Stimulated activated CD8-positive, alpha-beta memory T cell treated with anti-CD3 and anti-CD28 coated beads, Interleukin-12 subunit alpha, Interleukin-12 subunit beta, amount 100 ng/mL, for 4 hours (primary cell): ENCODE measurements at regions not wholly inside any gene's neighbourhood (a gene's known extent, or its start where the extent isn't known, plus 50 kb on each side); places are given as distances from the start of the nearest gene placed in this dataset.

Source experiments
- DNase-seq: peaks from one replicate; pipeline ENCODE4 v3.0.0-alpha.2; 2020; ENCODE audit warnings: low read depth

DNA sequence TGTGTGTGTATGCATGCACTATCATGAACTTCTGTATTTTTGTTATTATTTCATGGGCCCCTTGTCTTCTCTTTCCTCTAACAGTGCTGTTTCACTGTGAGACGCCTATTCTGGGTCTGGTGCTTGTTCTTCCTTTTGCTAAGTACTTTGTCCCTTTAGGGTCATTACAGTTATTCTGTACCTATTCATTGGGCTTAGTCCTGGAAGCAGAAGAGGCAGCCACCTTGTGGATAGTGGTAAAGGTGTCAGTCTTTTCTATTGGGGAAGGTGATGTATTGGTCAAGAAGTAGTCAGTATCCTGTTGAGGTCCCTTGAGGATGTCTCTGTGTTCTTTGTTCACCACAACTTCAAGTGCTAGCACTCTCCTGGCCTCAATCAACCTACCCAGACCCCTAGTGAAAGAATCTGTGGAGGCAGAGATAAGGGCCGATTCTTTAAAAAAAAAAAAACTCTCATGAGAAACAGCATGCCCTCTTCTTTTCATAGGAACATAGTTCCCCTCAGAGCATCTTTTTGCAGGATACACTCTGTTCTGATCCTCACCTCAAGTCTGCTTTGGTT is 593.8 kb downstream of the SPRY1 start:
- DNase-seq = no peak

DNA sequence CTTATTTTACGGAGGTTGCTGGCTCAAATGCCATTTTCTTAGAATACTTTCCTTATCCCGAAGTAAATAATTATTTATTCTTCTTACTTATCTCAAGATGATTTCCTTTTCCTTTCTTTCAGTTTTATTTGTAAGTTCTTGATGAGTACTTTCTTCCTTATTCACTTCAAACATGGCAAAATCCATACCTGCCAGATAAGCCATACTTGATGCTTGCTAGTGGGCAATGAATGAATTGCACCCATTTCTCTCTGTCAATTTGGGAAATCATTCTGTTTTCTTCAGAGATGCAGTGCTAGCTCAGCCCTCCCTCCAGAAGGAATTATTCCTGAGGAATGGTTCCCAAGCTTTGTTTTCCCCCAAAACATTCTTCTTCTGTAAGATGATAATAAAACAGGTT is 598.3 kb downstream of the SPRY1 start:
- no peak for DNase-seq

DNA sequence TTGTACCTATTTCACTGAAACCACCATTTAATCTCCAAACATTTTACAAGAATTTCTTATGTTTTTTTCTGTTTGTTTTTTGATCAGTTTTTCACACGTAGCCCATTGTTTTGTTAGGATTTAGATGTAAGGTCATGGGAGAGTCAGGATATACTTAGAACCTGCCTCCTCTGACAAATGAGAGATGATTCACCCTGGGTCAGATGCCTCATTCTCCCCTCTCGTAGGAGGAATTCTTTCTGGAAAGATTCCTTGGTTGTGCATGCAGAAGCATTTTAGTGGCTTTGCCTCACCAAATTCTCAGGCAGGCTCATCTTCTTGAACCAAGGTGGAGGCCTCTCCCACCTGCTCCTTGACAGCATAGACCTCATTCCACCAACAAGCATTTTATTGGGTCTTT is 599.3 kb downstream of the SPRY1 start:
- DNase-seq = no peak

DNA sequence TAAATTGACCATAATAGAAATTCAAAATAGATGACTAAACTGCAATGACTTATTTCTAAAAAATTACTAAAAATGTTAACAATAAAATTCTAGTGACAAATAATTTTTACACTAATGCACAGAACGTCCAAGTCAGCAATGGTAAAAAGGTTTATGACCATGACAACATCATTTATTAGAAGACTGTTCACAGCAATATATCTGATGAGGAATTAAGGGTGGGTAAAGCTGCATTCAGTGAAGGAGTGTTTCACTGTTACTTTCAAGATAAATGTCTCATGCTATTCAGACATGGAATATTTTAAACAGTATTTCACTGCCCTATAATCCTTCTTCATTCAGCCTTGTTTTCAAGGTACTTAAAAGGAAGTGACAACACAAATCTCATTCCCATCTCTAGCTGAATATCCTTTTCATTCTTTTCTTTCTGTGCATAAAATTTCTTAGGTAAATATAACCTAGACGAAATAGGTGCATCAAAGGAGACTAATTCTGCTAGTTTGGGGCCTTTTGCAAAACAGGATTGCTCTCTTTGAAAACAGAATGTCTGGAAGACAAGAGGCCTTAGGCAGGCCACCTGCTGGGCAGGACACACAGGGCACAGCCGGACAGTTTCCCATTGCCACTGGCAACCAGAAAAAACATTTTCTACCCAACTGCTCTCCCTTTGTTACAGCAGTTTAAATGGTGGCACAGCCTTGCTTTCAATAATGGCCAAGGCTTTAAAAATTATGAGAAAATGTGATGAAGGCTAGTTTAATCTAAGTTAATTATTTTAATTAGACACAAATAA is 600.3 kb downstream of the SPRY1 start:
- DNase-seq = no peak

DNA sequence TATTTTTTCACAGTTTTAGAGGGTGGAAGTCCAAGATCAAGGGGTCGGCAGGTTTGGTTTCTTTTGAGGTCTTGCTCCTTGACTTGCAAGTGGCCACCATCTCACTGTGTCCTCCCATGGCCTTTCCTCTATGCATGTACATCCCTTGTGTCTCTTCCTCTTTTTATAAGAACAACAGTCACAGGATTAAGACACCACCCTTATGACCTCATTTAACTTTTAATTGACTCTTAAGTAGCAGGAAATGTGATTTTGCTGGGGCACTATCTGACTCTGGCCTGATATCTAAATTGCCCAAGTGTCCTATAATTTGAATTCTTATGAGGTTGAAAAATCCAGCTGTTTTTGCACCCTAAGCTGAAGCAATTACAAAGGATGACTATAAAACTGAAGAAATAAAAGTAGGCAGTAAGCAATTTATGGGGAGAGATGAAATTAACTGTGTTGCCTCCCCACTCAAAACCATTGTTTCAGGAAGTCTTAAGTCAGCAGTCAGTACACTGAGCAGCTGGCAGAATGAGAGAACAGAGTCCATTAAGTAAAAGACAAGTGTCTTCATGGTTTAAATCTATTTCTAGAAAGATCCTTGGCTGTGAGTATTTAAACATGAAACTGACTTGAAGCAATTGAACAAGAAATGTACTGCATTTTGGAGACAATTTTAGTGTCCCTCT is 601.3 kb downstream of the SPRY1 start:
- DNase-seq = no peak

DNA sequence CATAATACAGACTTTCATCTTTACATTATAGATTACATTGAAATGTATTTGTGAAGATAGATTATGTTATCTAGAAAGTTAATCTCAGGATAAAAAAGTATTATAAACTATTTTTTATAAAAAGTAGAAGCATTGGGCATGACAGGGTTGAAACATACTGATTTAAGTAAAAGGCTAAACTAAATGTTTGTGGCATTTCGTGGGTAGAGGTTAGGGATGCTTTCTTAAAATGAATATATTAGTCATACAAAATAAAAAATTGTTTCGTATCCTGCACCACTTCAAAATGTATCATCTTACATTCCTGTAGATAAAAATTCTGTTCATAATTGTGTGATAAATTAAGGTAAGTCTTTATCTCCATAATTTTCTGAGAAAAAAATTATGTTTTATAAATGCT is 603.6 kb downstream of the SPRY1 start:
- DNase-seq = no peak

DNA sequence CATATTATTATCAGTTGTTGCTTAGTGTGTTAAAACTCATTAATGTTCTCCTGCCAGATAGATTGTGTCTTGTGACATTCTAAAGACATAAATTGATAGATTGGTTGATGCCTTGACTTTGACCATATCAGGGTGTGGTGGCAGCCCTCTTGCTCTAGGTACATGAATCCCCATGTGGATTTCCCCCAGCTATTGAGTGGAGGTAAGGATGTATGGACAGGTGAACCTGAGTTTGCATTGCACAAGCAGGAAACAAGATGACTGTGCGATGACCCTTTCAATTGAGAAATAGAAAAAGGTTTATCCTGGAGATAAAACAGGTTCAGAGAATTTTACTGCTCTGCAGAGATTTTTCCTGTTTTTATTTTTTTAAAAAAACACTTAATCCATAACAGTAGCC is 619.2 kb downstream of the SPRY1 start:
- DNase-seq = no peak

DNA sequence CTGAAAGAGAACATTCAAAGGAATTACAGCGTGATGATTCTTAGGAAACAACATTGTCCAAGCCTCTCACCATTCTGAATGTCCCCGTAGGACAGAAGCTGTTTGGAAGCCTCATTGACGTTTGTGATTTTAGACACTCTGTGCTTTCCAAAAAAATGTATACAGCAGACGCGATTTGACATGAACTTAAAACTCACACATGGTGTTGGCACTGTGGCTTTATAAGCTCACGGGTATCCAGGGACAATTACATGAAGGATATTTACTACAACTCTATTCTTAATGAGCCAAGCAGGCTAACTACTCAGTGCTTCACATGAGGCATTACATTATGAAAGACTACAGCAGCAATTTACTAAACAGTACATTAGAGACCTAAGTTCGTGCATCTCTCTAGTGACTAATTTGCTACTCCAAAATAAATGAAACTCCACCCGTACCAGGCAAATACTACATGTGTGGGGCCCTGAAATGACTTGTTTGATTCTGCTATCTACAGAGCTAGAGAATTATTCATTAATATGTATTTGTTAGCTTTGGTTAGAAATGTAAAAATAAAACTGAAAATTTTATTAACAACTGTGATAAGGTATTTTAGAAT is 620.7 kb downstream of the SPRY1 start:
- DNase-seq = no peak

DNA sequence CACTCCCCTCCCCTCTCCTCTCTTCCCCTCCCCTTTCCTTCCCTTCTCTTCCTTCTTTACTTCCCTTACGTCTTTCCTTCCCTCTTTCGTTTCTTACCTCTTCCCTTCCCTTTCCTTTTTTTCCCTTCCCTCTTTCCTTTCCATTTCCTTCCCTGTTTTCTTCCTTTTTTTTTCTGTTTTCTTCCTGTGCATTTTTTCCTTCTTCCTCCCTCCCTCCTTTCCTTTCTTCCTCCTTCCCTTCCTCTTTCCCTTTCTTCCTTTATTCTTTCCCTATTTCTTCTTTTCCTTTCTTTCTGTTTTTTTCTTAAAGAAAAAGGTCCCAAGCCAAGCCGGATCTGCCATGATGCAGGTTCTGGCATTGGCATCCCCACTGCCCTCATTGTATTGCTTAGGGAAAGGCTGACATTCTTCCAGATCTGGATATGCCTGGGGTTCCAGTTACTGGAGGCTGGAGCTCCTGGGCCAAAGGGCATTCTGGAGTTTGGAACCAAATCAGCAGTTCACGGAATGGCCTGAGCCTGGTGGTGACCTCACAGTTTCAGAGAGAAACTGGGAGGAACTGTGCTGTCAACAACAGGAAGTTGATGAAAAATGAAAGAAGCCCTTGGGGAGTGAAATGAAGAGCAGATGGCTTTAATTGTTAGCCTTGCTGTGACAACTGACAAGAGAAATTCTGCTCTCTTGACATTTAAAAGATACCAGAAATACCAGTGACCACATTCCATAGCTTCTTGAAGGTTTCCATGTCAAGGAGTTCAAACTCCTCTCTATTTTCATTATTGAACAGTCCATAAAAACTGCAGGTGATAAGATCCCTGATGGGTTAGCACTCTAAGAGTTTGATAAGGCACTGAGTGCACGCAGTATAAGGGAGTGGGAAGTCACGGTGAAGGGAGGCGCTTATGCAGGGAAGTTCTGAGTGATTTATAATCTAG is 622.1 kb downstream of the SPRY1 start:
- DNase-seq = no peak

DNA sequence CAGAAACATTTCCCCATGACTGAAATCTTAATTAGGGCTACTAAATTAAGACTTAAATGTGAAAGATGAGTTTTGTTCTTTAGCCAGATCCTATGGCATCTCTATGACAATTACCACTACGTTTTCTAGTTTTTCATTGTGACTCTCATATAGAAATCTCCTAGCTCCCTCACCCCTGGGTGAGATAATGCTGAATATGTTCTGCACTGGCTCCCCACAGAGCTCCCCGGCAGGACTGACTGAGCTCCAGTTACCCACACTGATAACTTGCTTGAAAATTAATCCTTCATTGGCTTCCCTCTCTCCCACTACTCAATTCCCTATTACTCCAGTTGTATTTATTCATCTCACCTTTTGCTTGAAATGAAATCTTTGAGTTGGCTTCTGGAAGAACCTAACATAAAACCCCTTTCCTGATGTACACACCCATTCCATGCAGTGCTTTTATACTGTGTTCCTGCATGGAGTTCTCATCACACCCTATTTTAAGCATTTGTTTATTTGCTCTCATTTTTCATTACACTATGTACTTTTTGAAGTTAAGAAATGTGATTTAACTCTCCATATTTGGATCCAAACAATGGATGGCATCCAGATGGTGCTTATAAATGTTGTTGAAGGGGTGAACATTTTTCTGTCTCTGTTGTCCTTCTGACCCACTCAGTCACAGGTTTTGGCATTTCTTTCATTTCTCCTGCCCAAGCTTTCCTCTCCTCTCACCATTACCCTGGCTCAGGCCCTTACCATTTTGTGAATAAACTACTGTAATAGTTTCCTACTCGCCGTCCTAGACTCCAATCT is 623.4 kb downstream of the SPRY1 start:
- no peak for DNase-seq

DNA sequence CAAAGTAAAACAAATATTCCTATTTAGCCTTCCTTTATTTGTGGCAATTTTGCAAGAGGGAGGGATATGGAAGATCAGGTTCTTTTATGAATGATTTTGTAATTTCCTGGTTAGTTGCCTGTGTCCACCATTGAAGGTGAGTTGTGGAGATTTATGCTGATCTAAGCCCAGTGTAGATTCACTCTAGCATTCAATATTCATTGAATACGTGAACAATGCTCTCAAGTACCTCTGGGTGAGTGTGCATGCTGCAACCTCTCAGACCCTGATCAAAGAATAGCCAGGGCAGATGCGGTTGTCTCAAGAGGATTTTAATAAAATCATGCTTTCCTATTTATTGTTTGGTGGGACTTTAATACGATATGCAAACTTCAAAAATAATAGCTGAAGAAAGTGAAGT is 628.4 kb downstream of the SPRY1 start:
- no peak for DNase-seq

DNA sequence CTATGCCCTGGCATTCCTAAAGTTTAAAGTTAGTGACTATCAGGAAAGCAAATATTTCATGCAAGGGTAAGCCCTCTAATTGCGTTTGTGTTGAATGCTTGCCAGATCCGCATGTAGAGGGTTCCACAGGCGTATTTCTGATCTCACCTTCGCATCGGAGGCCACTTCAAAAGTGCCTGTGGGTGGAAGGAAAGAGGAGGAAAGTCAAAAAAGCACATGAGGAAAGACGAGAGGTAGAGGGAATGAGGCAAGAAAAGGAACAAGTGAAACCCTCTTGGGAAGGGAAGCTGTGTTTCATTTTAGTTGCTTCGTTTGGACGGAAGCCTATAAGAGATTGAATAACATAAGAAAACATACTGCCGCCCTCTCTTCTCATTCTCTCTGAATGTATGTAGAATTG is 628.8 kb downstream of the SPRY1 start:
- no peak for DNase-seq

DNA sequence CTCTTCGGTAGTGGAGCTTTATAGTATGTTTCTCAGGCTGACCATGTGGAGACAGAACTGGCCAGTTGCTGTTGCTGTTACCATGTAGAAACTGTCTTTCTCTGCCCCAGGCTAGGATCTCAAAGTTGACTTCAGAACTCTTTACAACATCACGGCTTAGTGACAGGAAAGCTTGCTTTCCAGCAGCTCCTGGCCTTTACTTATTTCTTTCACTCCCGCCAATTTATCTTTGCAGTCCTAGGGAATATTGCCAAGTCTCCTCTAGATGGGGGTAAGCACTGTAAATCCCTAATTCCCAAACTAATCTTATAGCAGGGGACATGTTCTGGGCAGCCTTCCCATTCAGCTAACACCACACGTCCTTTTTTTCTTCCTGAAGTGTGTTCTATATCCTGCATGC is 631.6 kb downstream of the SPRY1 start:
- no peak for DNase-seq

DNA sequence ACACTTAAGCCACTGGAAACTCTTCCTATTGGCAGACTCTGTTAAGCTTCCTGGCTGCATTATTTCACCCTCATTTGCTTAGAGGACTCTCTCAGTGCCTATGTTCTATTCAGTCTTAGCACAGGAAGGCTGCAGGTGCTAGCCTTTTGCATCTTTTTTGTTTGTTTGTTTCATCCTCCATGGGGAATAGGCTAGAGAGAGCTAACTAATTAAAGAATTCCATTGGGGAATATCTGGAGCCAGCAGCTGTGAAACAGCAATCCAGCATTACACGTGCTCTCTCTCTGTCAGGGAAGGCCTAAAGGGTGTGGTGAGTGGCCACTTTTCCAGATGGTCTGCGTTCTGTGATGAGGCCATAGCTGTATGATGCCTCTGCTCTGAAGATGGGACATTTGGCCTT is 633.6 kb downstream of the SPRY1 start:
- no peak for DNase-seq

DNA sequence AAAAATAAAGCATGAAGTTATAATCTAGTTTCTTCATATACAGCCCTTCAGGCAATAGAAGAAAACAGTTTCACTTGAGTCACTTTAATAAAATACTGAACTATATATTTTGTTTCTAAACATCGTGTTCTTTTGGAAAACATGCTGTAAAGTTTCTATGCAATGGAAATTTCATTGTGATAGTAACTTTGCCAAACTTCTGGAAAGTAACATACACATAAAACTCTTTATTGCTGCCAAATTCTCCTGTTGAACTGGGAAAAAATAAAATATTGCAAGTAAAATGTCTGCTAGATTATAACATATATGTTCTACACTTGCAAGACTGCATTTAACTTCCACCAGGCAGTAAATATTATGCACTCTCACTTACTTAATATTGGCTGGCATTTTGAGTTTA is 635.4 kb downstream of the SPRY1 start:
- no peak for DNase-seq

DNA sequence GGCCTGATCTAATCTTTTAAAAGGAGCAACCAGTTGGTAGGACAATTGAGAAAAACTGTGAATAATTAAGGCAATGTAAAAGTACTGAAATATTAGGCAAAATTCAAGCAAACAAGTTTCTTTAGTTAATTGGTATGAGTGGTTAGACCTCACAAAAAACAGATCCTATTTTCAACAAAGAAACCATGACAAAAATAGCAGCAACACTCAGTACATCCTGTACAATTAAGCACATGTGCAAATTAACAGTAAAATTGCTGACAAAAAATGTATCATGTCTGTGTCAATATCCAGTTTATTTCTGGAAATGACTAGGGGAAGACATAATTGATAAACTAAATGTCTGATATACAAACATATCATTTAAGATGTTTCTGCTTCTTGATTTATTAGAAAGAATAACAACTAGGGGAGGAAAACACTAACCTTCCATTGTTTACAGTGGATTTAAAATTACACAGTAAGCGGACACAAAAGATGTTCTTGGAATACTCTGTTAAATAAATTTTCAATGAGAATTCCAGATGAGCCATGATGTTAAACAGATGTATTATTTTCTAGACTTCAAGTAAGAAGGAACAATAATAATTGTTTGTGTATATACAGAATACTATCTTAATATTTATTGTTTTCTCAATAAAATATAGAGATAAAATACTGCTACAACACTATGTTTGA is 638.9 kb downstream of the SPRY1 start:
- no peak for DNase-seq

DNA sequence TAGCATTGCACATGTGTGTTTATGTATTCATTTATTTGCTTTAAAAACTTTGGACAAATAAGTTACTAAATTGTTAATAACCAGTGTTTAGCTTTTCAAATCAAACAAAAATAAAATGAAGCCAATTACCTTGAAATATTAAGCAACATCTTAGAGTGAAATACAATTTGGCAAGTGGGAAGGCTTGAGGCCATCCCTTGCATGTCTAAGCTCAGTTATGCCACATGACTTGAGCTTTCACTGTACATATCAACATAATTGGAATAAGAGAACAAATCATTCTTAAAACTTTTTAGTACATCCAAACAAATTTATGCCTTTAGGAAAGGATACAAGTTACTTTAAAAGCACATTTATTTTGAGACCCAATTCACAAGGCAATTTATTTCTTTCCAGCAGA is 640.6 kb downstream of the SPRY1 start:
- DNase-seq = no peak

DNA sequence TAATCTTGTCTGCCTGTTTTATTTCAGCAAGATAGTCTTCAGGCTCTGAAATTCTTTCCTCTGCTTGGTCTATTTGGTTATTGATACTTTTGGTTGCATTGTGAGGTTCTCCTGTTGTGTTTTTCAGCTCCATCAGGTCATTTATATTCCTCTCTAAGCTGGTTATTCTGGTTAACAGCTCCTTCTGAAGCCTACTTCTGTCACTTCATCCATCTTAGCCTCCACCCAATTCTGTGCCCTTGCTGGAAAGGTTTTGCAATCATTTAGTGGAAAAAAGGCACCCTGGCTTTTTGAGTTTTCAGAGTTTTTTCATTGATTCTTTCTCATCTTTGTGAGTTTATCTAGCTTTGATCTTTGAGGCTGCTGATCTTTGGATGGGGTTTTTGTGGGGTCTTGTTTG is 647.7 kb downstream of the SPRY1 start:
- DNase-seq = no peak

DNA sequence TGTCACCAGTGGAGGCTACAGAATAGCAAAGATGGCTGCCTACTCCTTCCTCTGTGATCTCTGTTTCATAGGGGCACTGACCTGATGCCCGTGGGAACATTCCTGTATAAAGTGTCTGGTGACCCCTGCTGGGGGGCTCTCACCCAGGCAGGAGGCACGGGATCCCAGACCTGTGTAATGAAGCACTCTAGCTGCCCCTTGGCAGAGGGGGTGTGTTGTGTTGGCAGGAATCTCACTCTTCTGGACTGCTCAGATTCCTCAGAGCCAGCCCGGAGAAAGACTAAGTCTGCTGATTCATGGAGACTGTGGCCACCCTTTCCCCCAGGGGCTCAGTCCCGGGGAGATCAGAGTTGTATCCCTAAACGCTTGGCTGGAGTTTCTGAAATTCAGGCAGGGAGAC is 648.3 kb downstream of the SPRY1 start:
- no peak for DNase-seq

DNA sequence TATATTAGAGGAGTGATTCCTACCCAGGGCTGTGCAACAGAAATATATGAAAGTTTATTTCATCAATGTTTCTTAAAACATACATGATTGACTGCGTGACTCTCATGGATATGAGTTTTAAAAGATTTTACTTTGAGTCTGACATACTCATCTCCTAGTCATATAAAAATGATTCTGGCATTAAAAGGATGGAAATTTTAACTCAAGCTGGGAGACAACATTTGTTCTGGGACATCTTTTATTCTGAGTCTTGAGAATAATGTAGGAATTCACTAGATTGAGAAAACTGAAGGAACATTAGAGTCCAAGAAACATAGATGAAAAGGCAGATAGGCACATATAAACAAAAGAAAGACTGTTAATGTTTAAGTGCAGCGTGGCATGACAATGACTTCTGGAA is 649.6 kb downstream of the SPRY1 start:
- DNase-seq = no peak
